ENCODE measurements at regions not wholly inside any gene's neighbourhood (a gene's known extent, or its start where the extent isn't known, plus 50 kb on each side); places are given as distances from the start of the nearest gene placed in this dataset.

DNA sequence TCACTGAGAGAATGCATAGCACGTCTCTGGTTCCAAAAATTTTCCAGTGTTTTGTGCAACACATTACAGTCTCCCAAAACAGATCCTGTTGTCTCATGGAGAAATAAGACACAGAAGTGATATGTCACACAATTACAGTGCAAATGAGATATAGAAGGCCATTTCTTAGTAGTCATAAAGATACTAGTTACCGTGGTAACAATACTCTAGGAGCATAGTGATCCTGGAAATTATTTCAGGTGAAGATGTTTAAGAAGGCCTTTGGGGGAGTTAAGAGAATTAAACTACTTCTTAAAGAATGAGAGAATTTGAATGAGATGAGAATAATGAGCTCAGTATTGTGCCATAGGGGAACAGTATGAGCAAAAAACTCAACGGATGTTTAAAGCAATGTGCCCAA, 628.0 kb upstream of the MIR17HG start:
- no peak for TF ChIP-seq MAZ (IDR thresholded peaks at IDR 0.05; ENCODE audit: borderline replicate concordance, low read depth, low read length)
- TF ChIP-seq RFX5 (IDR thresholded peaks at IDR 0.05) = no peak
- no peak for TF ChIP-seq JUN (IDR thresholded peaks at IDR 0.05)
- TF ChIP-seq, protein P1, sequence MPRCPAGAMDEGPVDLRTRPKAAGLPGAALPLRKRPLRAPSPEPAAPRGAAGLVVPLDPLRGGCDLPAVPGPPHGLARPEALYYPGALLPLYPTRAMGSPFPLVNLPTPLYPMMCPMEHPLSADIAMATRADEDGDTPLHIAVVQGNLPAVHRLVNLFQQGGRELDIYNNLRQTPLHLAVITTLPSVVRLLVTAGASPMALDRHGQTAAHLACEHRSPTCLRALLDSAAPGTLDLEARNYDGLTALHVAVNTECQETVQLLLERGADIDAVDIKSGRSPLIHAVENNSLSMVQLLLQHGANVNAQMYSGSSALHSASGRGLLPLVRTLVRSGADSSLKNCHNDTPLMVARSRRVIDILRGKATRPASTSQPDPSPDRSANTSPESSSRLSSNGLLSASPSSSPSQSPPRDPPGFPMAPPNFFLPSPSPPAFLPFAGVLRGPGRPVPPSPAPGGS (IDR thresholded peaks at IDR 0.05) = no peak
